ENCODE measurements at regions not wholly inside any gene's neighbourhood (a gene's known extent, or its start where the extent isn't known, plus 50 kb on each side); places are given as distances from the start of the nearest gene placed in this dataset.

GRCh38 chr3:182524711-182525401, 268.4 kb upstream of the ATP11B start:
- no peak for DNase-seq

GRCh38 chr3:182525766-182526374, 267.4 kb upstream of the ATP11B start:
- no peak for DNase-seq

GRCh38 chr3:182527745-182528144, 265.6 kb upstream of the ATP11B start:
- DNase-seq = no peak

GRCh38 chr3:182530316-182530715, 263.0 kb upstream of the ATP11B start:
- no peak for DNase-seq

GRCh38 chr3:182533394-182533793, 259.9 kb upstream of the ATP11B start:
- DNase-seq = no peak

- no peak for DNase-seq
Measured at GRCh38 chr3:182544542-182544941, 248.8 kb upstream of the ATP11B start.

- no peak for DNase-seq
Measured at GRCh38 chr3:182562274-182562673, 231.0 kb upstream of the ATP11B start.

- DNase-seq = no peak
Measured at GRCh38 chr3:182565916-182566796, 227.1 kb upstream of the ATP11B start.

GRCh38 chr3:182567700-182568099, 225.6 kb upstream of the ATP11B start:
- no peak for DNase-seq

GRCh38 chr3:182568261-182568660, 225.0 kb upstream of the ATP11B start:
- DNase-seq = no peak

- DNase-seq = no peak
Measured at GRCh38 chr3:182568876-182569275, 224.4 kb upstream of the ATP11B start.

GRCh38 chr3:182570946-182571594, 222.2 kb upstream of the ATP11B start:
- no peak for DNase-seq

- no peak for DNase-seq
Measured at GRCh38 chr3:182575941-182576340, 217.4 kb upstream of the ATP11B start.

GRCh38 chr3:182583545-182583944, 209.8 kb upstream of the ATP11B start:
- DNase-seq = no peak

- DNase-seq = no peak
Measured at GRCh38 chr3:182585532-182586150, 207.7 kb upstream of the ATP11B start.

- DNase-seq = no peak
Measured at GRCh38 chr3:182592747-182593146, 200.6 kb upstream of the ATP11B start.

GRCh38 chr3:182596676-182597410, 196.5 kb upstream of the ATP11B start:
- no peak for DNase-seq

GRCh38 chr3:182597621-182598041, 195.7 kb upstream of the ATP11B start:
- DNase-seq = no peak

GRCh38 chr3:182601597-182601996, 191.7 kb upstream of the ATP11B start:
- DNase-seq = no peak

- DNase-seq = no peak
Measured at GRCh38 chr3:182603501-182603900, 189.8 kb upstream of the ATP11B start.

GRCh38 chr3:182605882-182606611, 187.3 kb upstream of the ATP11B start:
- no peak for DNase-seq
